ENCODE measurements at regions not wholly inside any gene's neighbourhood (a gene's known extent, or its start where the extent isn't known, plus 50 kb on each side); places are given as distances from the start of the nearest gene placed in this dataset.

DNA sequence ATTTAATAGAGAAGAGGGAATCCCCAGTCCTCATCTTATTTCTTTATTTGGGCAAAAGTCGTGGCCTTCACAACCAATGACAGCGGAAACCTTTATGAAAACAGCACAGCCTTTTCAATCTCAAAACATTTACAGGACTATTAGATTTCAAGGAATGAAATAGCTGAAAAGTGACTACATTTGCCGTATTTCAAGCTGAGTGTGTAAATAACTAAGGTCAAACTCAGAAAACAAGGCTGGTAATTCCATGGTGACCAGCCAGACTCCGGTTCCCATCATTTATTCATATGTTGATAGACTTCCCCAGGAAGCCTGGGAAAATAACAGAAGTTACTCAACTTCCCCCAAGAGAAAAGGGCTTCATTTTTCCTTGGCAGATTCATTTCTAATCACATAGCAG, 457.3 kb upstream of the NFE2L3 start:
- TF ChIP-seq, protein P1, sequence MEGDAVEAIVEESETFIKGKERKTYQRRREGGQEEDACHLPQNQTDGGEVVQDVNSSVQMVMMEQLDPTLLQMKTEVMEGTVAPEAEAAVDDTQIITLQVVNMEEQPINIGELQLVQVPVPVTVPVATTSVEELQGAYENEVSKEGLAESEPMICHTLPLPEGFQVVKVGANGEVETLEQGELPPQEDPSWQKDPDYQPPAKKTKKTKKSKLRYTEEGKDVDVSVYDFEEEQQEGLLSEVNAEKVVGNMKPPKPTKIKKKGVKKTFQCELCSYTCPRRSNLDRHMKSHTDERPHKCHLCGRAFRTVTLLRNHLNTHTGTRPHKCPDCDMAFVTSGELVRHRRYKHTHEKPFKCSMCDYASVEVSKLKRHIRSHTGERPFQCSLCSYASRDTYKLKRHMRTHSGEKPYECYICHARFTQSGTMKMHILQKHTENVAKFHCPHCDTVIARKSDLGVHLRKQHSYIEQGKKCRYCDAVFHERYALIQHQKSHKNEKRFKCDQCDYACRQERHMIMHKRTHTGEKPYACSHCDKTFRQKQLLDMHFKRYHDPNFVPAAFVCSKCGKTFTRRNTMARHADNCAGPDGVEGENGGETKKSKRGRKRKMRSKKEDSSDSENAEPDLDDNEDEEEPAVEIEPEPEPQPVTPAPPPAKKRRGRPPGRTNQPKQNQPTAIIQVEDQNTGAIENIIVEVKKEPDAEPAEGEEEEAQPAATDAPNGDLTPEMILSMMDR (conservative IDR thresholded peaks at IDR 0.05; ENCODE audit: low read length) = no peak
- TF ChIP-seq EZH2phosphoT487 (IDR thresholded peaks at IDR 0.05; ENCODE audit: borderline replicate concordance, low read depth, low read length) = no peak

All from OCI-LY7 (cell line).